AG04449 (cell line): ENCODE measurements at regions not wholly inside any gene's neighbourhood (a gene's known extent, or its start where the extent isn't known, plus 50 kb on each side); places are given as distances from the start of the nearest gene placed in this dataset.

Experiments used
- CTCF ChIA-PET: fragments of 350-600 bp; formaldehyde crosslinking; extraction: SDS; loops from one replicate; lab custom pipeline; 2021; ENCODE audit warnings: antibody characterized with exemption; lab: Yijun Ruan, JAX
- POLR2A ChIA-PET: fragments of 400-600, 350-600 bp; formaldehyde crosslinking; extraction: SDS; loops from one replicate; lab custom pipeline; 2020; ENCODE audit warnings: antibody characterized with exemption, inconsistent platforms; lab: Yijun Ruan, JAX
- DNase-seq: peaks from one replicate; pipeline ENCODE4 v3.0.0-alpha.2; 2010; ENCODE audit warnings: low read depth, low spot score
- H3K4me3 ChIP-seq: 2 replicates; pipeline ENCODE4 v1.5.1; 2011; ENCODE audit warnings: low read depth, mild to moderate bottlenecking, control low read depth, low read length
- CTCF ChIP-seq: IDR thresholded peaks from one replicate; pipeline ENCODE4 v1.5.1; 2011; ENCODE audit warnings: mild to moderate bottlenecking, moderate library complexity, low read length, control low read depth, inconsistent platforms; ENCODE audit not compliant: insufficient read depth; ENCODE audit errors: missing control alignments

GRCh38 chr13:34620074-34620850, 321.8 kb upstream of the NBEA start:
- TF ChIP-seq CTCF = no peak
- POLR2A ChIA-PET = no interaction called here
- H3K4me3 ChIP-seq = no peak overlapping the region
- DNase-seq = no peak
- CTCF ChIA-PET = no interaction called here

GRCh38 chr13:34620862-34621261, 321.2 kb upstream of the NBEA start:
- ChIA-PET POLR2A (no interaction called here), CTCF (no interaction called here)
- DNase-seq = no peak

GRCh38 chr13:34623331-34623730, 318.7 kb upstream of the NBEA start:
- ChIA-PET CTCF (no interaction called here), POLR2A (no interaction called here)
- DNase-seq = no peak
- TF ChIP-seq CTCF = no peak
- H3K4me3 ChIP-seq = no peak overlapping the region

More at GRCh38 chr13:34620862-34621261, 321.2 kb upstream of the NBEA start:
- no peak for TF ChIP-seq CTCF
- H3K4me3 ChIP-seq = no peak overlapping the region

GRCh38 chr13:34627509-34628208, 314.4 kb upstream of the NBEA start:
- POLR2A ChIA-PET = no interaction called here
- no peak overlapping the region for H3K4me3 ChIP-seq
- TF ChIP-seq CTCF = no peak
- DNase-seq = no peak
- CTCF ChIA-PET = no interaction called here

- ChIA-PET POLR2A (no interaction called here), CTCF (no interaction called here)
- DNase-seq = no peak
- no peak for TF ChIP-seq CTCF
- no peak overlapping the region for H3K4me3 ChIP-seq
Observed at GRCh38 chr13:34628209-34628682, 313.8 kb upstream of the NBEA start.

- ChIA-PET CTCF (no interaction called here), POLR2A (no interaction called here)
- DNase-seq = no peak
- H3K4me3 ChIP-seq = no peak overlapping the region
- no peak for TF ChIP-seq CTCF
Observed at GRCh38 chr13:34634448-34634847, 307.6 kb upstream of the NBEA start.
